Activated B cell treated with CpG ODN at 0.5 μM for 24 hours (primary cell): ENCODE measurements at regions not wholly inside any gene's neighbourhood (a gene's known extent, or its start where the extent isn't known, plus 50 kb on each side); places are given as distances from the start of the nearest gene placed in this dataset.

ENCODE experiments used
- ATAC-seq: fragments of 200-7000 bp; cut with Tn5 transposase; one replicate; pipeline ENCODE4 v1.10.0; 2021; ENCODE audit warnings: low read depth, mild to moderate bottlenecking, moderate library complexity
- CTCF ChIA-PET: fragments of 350-600 bp; sonication (Branson Sonifier 250); formaldehyde crosslinking; loops from one replicate; lab custom pipeline; 2021; ENCODE audit warnings: antibody characterized with exemption; lab: Charles Lee
- POLR2A ChIA-PET: fragments of 350-600 bp; sonication (Branson Sonifier 250); formaldehyde crosslinking; loops from one replicate; lab custom pipeline; 2021; ENCODE audit warnings: antibody characterized with exemption; lab: Charles Lee
- DNase-seq: peaks from one replicate; pipeline ENCODE4 v3.0.0; 2022
- H3K27ac Mint-ChIP-seq: one replicate; pipeline ENCODE4 v1.8.0; 2020; ENCODE audit warnings: mixed read lengths
- H3K27me3 Mint-ChIP-seq: one replicate; pipeline ENCODE4 v1.8.0; 2021; ENCODE audit warnings: mixed read lengths
- H3K36me3 Mint-ChIP-seq: one replicate; pipeline ENCODE4 v1.8.0; 2021; ENCODE audit warnings: low read depth, mixed read lengths
- H3K4me1 Mint-ChIP-seq: one replicate; pipeline ENCODE4 v1.8.0; 2021; ENCODE audit warnings: mixed read lengths
- H3K4me3 Mint-ChIP-seq: one replicate; pipeline ENCODE4 v1.8.0; 2020; ENCODE audit warnings: mild to moderate bottlenecking, mixed read lengths
- H3K9me3 Mint-ChIP-seq: one replicate; pipeline ENCODE4 v1.8.0; 2020; ENCODE audit warnings: mixed read lengths
- intact Hi-C: fragments of 100-400 bp; cut with micrococcal nuclease; formaldehyde crosslinking; loops from one replicate; pipeline ENCODE4 v1.15.1; 2024
- TF ChIP-seq, protein P1 (sequence below): fragments of 200-600 bp; IDR thresholded peaks from one replicate; pipeline ENCODE4 v1.8.0; 2022; ENCODE audit warnings: antibody characterized with exemption, mild to moderate bottlenecking

DNA sequence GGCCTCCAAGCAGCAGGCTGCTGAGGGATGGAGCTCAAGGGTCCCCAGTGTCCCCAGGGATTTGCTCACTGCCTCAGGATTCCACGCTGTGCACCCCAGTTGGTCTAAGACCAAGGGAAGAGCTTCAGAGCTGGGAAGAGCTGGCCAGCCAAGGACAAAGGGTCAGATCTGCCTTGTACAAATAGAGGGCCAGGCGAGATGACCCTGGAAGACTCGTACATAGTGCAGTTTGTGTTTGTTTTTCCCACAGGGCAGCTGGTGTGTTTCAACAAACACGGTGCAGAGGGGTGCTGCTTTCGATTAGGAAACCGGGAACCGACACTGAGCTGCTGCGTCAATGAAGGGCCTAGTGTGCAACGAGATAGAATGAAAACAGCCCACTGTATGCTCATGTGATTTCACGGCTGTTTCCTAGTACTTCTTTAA lies 56.1 kb upstream of the TRPM1 start:
- H3K27ac Mint-ChIP-seq, result no peak overlapping the region
- CTCF ChIA-PET, result no interaction called here

GRCh38 chr15:31158858-31159569 lies 57.5 kb upstream of the TRPM1 start:
- H3K4me3 Mint-ChIP-seq, result no peak overlapping the region
- H3K9me3 Mint-ChIP-seq, result no peaks in the 10 kb centered on the region
- no peaks in the 10 kb centered on the region for H3K36me3 Mint-ChIP-seq
- no peak overlapping the region for H3K27ac Mint-ChIP-seq
- ChIA-PET CTCF (no interaction called here), POLR2A (no interaction called here)
- ATAC-seq (no peak), DNase-seq (no peak)
- intact Hi-C loops, result no loop called here
- H3K27me3 Mint-ChIP-seq, result peaks cover 13% of the 10 kb centered on the region
- no peaks in the 10 kb centered on the region for H3K4me1 Mint-ChIP-seq
- TF ChIP-seq, protein P1, sequence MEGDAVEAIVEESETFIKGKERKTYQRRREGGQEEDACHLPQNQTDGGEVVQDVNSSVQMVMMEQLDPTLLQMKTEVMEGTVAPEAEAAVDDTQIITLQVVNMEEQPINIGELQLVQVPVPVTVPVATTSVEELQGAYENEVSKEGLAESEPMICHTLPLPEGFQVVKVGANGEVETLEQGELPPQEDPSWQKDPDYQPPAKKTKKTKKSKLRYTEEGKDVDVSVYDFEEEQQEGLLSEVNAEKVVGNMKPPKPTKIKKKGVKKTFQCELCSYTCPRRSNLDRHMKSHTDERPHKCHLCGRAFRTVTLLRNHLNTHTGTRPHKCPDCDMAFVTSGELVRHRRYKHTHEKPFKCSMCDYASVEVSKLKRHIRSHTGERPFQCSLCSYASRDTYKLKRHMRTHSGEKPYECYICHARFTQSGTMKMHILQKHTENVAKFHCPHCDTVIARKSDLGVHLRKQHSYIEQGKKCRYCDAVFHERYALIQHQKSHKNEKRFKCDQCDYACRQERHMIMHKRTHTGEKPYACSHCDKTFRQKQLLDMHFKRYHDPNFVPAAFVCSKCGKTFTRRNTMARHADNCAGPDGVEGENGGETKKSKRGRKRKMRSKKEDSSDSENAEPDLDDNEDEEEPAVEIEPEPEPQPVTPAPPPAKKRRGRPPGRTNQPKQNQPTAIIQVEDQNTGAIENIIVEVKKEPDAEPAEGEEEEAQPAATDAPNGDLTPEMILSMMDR, result no peak

More for the DNA sequence above, 56.1 kb upstream of the TRPM1 start:
- ATAC-seq (no peak), DNase-seq (no peak)
- no peak overlapping the region for H3K4me3 Mint-ChIP-seq
- no peaks in the 10 kb centered on the region for H3K4me1 Mint-ChIP-seq
- intact Hi-C loops, result no loop called here
- no peaks in the 10 kb centered on the region for H3K9me3 Mint-ChIP-seq
- TF ChIP-seq, protein P1, result no peak
- peaks cover 5% of the 10 kb centered on the region for H3K27me3 Mint-ChIP-seq
- no peaks in the 10 kb centered on the region for H3K36me3 Mint-ChIP-seq
- POLR2A ChIA-PET, result no interaction called here

DNA sequence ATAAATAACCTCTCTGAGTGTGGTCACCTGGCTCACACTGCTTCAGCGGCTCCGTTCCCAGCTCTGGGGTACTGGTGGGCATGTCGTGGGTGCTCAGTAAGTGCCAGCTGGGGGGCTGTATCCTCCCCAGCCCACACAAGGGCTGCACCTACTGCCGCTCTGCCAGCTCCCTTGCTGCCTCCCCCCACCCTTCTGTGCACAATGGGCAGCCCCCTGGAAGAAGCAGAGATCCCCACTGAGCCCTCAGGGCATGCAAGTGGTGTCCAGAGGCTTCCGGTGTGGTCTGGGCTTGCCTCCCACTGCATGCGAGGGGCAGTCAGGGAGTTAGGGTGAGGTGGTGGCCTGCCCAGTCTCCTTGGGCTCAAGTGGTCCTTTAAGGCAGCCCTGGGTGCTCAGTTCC lies 58.3 kb upstream of the TRPM1 start:
- TF ChIP-seq, protein P1, result no peak
- POLR2A ChIA-PET, result no interaction called here
- Mint-ChIP-seq H3K4me3 (no peak overlapping the region), H3K4me1 (no peaks in the 10 kb centered on the region), H3K27me3 (peaks cover 13% of the 10 kb centered on the region), H3K36me3 (no peaks in the 10 kb centered on the region), H3K27ac (no peak overlapping the region), H3K9me3 (no peaks in the 10 kb centered on the region)
- CTCF ChIA-PET, result no interaction called here
- DNase-seq (no peak), ATAC-seq (no peak)
- intact Hi-C loops, result no loop called here

- DNase-seq (no peak), ATAC-seq (no peak)
- Mint-ChIP-seq H3K27me3 (peaks cover 15% of the 10 kb centered on the region), H3K27ac (no peak overlapping the region), H3K4me3 (no peak overlapping the region), H3K4me1 (no peaks in the 10 kb centered on the region), H3K36me3 (no peaks in the 10 kb centered on the region), H3K9me3 (no peaks in the 10 kb centered on the region)
- POLR2A ChIA-PET, result no interaction called here
- intact Hi-C loops, result no loop called here
- TF ChIP-seq, protein P1, result no peak
- CTCF ChIA-PET, result no interaction called here
These were observed 58.8 kb upstream of the TRPM1 start for GRCh38 chr15:31160297-31160696.

DNA sequence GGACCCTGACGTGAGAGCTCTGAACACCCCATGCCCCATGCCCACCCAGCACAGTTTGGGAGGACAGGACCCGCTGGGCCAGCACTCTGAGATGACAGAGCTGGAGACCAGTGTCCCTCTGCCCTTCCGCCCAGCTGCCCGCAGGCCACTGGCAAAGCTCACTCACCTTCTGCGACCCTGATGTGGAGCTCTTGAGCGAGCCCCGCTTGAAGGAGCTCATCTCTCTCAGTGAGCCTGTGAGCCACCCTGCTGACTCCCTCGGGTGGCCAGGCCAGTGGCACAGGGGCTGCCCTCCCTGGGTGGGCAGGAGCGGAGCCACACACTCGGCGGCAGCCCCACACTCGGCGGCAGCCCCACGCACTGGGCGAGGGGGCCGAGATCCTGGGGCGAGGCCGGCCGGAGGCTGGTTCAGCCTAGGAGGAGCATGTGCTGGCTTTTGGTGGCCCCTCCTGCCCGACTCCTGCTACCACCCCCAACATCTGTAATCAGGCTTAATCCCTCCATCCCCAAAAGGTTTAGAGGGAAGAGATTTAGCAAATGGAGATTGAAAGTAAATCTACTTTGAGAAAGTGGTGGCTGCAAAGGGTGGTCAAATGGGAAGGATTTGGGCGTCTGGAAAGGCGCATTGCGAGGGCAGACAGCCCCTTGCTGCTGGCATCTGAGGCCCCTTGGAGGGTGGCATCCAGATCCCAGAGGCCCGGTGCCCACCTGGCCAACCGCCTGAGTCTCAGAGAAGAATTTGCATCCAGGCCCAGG lies 59.4 kb upstream of the TRPM1 start:
- Mint-ChIP-seq H3K9me3 (no peaks in the 10 kb centered on the region), H3K27me3 (peaks cover 15% of the 10 kb centered on the region), H3K36me3 (no peaks in the 10 kb centered on the region), H3K4me1 (no peaks in the 10 kb centered on the region), H3K27ac (no peak overlapping the region), H3K4me3 (no peak overlapping the region)
- CTCF ChIA-PET, result no interaction called here
- no peak for ATAC-seq
- TF ChIP-seq, protein P1, result no peak
- POLR2A ChIA-PET, result no interaction called here
- intact Hi-C loops, result no loop called here
- DNase-seq, result no peak
